ENCODE measurements at regions not wholly inside any gene's neighbourhood (a gene's known extent, or its start where the extent isn't known, plus 50 kb on each side); places are given as distances from the start of the nearest gene placed in this dataset.
A peak's percentile ranks its signal among the peaks of the same experiment; 100 is the strongest.

GRCh38 chr14:71202881-71203280, 295.6 kb downstream of the PCNX1 start:
- TF ChIP-seq CTCF (IDR thresholded peaks at IDR 0.05) = no peak
- Histone ChIP-seq H3K9me3 (no peaks in the 10 kb centered on the region), H3K27ac (no peak overlapping the region), H3K4me3 (no peak overlapping the region), H3K4me1 (no peaks in the 10 kb centered on the region), H3K27me3 (no peaks in the 10 kb centered on the region), H3K36me3 (no peaks in the 10 kb centered on the region)
- FAIRE-seq = no peak
- ATAC-seq = no peak
- no peak for DNase-seq
- WGBS, 2 donors = 44 to 56% methylated on average over 3 of the region's 3 CpGs
- intact Hi-C loops (cut with DNase I) = no loop called here

- ATAC-seq (no peak), DNase-seq (no peak), FAIRE-seq (no peak)
- Histone ChIP-seq H3K4me1 (no peaks in the 10 kb centered on the region), H3K4me3 (no peak overlapping the region), H3K36me3 (no peaks in the 10 kb centered on the region), H3K9me3 (no peaks in the 10 kb centered on the region), H3K27ac (no peak overlapping the region), H3K27me3 (no peaks in the 10 kb centered on the region)
- no peak for TF ChIP-seq CTCF (IDR thresholded peaks at IDR 0.05)
- intact Hi-C loops (cut with DNase I) = no loop called here
- WGBS, 2 donors = 75 to 84% methylated on average over 6 of the region's 6 CpGs
Observed at GRCh38 chr14:71203306-71203705, 296.0 kb downstream of the PCNX1 start.

GRCh38 chr14:71204231-71204630, 297.0 kb downstream of the PCNX1 start:
- H3K4me3 ChIP-seq = no peak overlapping the region
- H3K27ac ChIP-seq = no peak overlapping the region
- intact Hi-C loops (cut with DNase I) = no loop called here
- TF ChIP-seq CTCF (IDR thresholded peaks at IDR 0.05) = no peak
- no peaks in the 10 kb centered on the region for H3K27me3 ChIP-seq
- H3K9me3 ChIP-seq = no peaks in the 10 kb centered on the region
- no peaks in the 10 kb centered on the region for H3K36me3 ChIP-seq
- no peaks in the 10 kb centered on the region for H3K4me1 ChIP-seq
- DNase-seq (no peak), ATAC-seq (no peak), FAIRE-seq (no peak)
- 70 to 75% methylated on average over 2 of the region's 2 CpGs for WGBS, 2 donors

GRCh38 chr14:71204768-71205167, 297.5 kb downstream of the PCNX1 start:
- Histone ChIP-seq H3K36me3 (no peaks in the 10 kb centered on the region), H3K27ac (no peak overlapping the region), H3K4me1 (no peaks in the 10 kb centered on the region), H3K27me3 (no peaks in the 10 kb centered on the region), H3K9me3 (no peaks in the 10 kb centered on the region), H3K4me3 (no peak overlapping the region)
- intact Hi-C loops (cut with DNase I) = no loop called here
- no peak for TF ChIP-seq CTCF (IDR thresholded peaks at IDR 0.05)
- FAIRE-seq (no peak), ATAC-seq (no peak), DNase-seq (no peak)
- 65 to 100% methylated on average over 1 of the region's 1 CpG for WGBS, 2 donors

GRCh38 chr14:71206123-71206522, 298.9 kb downstream of the PCNX1 start:
- no peak for FAIRE-seq
- intact Hi-C loops (cut with DNase I) = no loop called here

More at GRCh38 chr14:71206123-71206522, 298.9 kb downstream of the PCNX1 start:
- Histone ChIP-seq H3K27ac (peak overlapping the region in 1 of 4 donors; percentile 33), H3K27me3 (no peaks in the 10 kb centered on the region), H3K4me1 (no peaks in the 10 kb centered on the region), H3K4me3 (no peak overlapping the region), H3K9me3 (no peaks in the 10 kb centered on the region), H3K36me3 (no peaks in the 10 kb centered on the region)
- no peak for TF ChIP-seq CTCF (IDR thresholded peaks at IDR 0.05)
- no peak for DNase-seq
- no peak for ATAC-seq
- WGBS, 2 donors = 88 to 92% methylated on average over 2 of the region's 2 CpGs
